NCI-H345 treated with DMSO at 0.1 percent for 48 hours (cell line): ENCODE measurements at regions not wholly inside any gene's neighbourhood (a gene's known extent, or its start where the extent isn't known, plus 50 kb on each side); places are given as distances from the start of the nearest gene placed in this dataset.

Experiments used
- DNase-seq: peaks from one replicate; lab custom pipeline; 2025; ENCODE audit not compliant: unreplicated experiment; lab: John Stamatoyannopoulos, UW

GRCh38 chr10:43885842-43886241, 237.2 kb upstream of the ZNF32 start:
- no peak for DNase-seq

GRCh38 chr10:43885252-43885651, 236.6 kb upstream of the ZNF32 start:
- no peak for DNase-seq

- no peak for DNase-seq
Measured at GRCh38 chr10:43884501-43885105, 235.9 kb upstream of the ZNF32 start.

- no peak for DNase-seq
Measured at GRCh38 chr10:43882711-43883110, 234.0 kb upstream of the ZNF32 start.

GRCh38 chr10:43881657-43882056, 233.0 kb upstream of the ZNF32 start:
- no peak for DNase-seq

GRCh38 chr10:43880160-43880559, 231.5 kb upstream of the ZNF32 start:
- no peak for DNase-seq

- no peak for DNase-seq
Measured at GRCh38 chr10:43879742-43880141, 231.1 kb upstream of the ZNF32 start.

- DNase-seq, result no peak
Measured at GRCh38 chr10:43879162-43879561, 230.5 kb upstream of the ZNF32 start.

GRCh38 chr10:43878386-43878785, 229.7 kb upstream of the ZNF32 start:
- DNase-seq, result no peak

GRCh38 chr10:43876976-43877375, 228.3 kb upstream of the ZNF32 start:
- DNase-seq, result no peak

- no peak for DNase-seq
Measured at GRCh38 chr10:43874984-43875383, 226.3 kb upstream of the ZNF32 start.

- DNase-seq, result no peak
Measured at GRCh38 chr10:43873717-43874116, 225.0 kb upstream of the ZNF32 start.

GRCh38 chr10:43872644-43873043, 224.0 kb upstream of the ZNF32 start:
- no peak for DNase-seq

- DNase-seq, result no peak
Measured at GRCh38 chr10:43871545-43871944, 222.9 kb upstream of the ZNF32 start.

GRCh38 chr10:43870968-43871439, 222.3 kb upstream of the ZNF32 start:
- DNase-seq, result no peak

- DNase-seq, result no peak
Measured at GRCh38 chr10:43869669-43870322, 221.1 kb upstream of the ZNF32 start.

GRCh38 chr10:43868952-43869351, 220.3 kb upstream of the ZNF32 start:
- no peak for DNase-seq

- no peak for DNase-seq
Measured at GRCh38 chr10:43867667-43868565, 219.2 kb upstream of the ZNF32 start.

GRCh38 chr10:43867113-43867512, 218.4 kb upstream of the ZNF32 start:
- no peak for DNase-seq

GRCh38 chr10:43866712-43867111, 218.0 kb upstream of the ZNF32 start:
- no peak for DNase-seq

GRCh38 chr10:43865265-43866135, 216.8 kb upstream of the ZNF32 start:
- DNase-seq, result no peak
